ENCODE measurements at regions not wholly inside any gene's neighbourhood (a gene's known extent, or its start where the extent isn't known, plus 50 kb on each side); places are given as distances from the start of the nearest gene placed in this dataset.

DNA sequence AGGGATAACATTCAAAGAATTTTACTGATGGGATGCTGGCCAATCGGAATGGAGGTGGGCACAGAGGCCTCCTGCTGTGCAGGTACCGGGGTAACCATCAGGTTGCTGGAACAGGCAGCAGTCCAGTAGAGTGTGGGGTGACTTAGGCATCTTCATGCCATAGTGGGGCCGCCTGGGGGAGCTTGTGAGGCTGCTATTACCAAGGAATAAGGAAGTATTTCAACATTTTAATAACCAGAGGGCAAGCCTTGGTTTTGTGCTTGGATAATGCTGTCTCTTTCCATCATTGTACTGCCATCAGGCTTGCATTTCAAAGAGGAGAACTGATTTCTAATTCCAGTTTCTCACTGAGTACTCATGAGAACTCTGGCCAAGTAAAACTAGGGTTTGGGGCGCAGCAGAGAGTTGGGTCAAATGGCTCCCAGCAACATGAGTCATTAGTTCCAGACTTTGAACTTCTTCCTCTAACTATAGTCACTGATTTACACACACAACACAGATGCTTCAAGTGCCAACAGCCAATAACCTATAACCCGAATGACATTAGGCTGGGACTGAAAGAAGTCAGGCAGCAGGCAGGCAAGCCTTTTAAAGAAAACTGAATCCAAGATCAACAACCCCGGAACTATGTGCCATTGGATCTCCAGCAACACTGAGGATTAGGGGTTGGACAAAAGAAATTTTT is 56.1 kb upstream of the FHL2 start:
- DNase-seq (no peak), ATAC-seq (peak; percentile 63)
- Mint-ChIP-seq H3K9me3 (no peaks in the 10 kb centered on the region), H3K27me3 (peaks cover 5% of the 10 kb centered on the region), H3K4me3 (no peak overlapping the region), H3K27ac (no peak overlapping the region), H3K36me3 (ENCODE audit: low read depth) (no peaks in the 10 kb centered on the region), H3K4me1 (peaks cover 4% of the 10 kb centered on the region)

DNA sequence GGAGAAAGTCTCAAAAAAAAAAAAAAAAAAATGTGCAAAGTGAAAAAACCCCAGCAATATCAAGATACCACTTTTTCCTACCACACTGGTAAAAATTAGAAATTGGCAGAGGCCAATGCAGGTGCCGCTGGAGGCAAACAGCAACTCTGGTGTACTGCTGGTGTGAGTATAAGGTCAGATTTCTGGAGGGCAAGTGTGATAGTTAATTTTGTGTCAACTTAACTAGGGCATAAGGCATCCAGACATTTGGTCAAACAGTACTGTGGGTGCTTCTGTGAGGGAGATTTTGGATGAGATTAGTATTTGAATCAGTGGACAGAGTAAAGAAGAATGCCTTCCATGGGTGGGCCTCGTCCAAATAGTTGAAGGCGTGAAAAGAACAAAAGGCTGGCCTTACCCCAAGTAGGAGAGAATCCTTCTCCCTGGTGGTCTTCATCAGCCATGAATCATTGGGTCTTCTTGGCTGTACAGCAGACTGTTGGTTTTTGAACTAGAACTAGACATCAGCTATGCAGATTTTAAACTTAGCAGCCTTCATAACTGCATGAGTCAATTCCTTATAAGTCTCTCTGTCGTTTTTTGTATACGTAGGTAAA is 52.8 kb upstream of the FHL2 start:
- Mint-ChIP-seq H3K4me1 (peaks cover 4% of the 10 kb centered on the region), H3K36me3 (ENCODE audit: low read depth) (no peaks in the 10 kb centered on the region), H3K9me3 (no peaks in the 10 kb centered on the region), H3K27me3 (peaks cover 5% of the 10 kb centered on the region), H3K4me3 (no peak overlapping the region), H3K27ac (no peak overlapping the region)
- DNase-seq (no peak), ATAC-seq (no peak)

DNA sequence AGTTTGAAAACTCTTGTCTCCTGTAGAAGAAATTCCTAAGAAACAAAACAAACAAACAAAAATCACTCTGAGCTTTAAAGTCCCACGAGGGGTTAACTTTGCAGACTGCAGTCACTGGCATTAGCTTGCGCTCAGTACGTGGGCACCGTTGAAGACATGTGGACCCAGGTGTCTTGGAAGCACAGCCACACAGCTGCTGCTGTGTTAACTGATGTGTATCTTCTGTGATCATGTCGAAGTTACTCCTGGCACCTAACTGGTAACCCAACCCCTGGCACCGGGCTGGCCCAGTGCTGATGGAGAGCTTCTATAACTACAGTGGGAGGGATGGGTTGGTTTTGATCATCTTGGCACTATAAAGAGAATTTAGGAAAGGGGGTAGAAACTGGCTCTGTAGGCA is 51.6 kb upstream of the FHL2 start:
- DNase-seq, result no peak
- no peak overlapping the region for H3K4me3 Mint-ChIP-seq
- H3K27me3 Mint-ChIP-seq, result peaks cover 5% of the 10 kb centered on the region
- no peaks in the 10 kb centered on the region for H3K9me3 Mint-ChIP-seq
- no peak overlapping the region for H3K27ac Mint-ChIP-seq
- H3K4me1 Mint-ChIP-seq, result peaks cover 4% of the 10 kb centered on the region
- no peaks in the 10 kb centered on the region for H3K36me3 Mint-ChIP-seq (ENCODE audit: low read depth)
- no peak for ATAC-seq

DNA sequence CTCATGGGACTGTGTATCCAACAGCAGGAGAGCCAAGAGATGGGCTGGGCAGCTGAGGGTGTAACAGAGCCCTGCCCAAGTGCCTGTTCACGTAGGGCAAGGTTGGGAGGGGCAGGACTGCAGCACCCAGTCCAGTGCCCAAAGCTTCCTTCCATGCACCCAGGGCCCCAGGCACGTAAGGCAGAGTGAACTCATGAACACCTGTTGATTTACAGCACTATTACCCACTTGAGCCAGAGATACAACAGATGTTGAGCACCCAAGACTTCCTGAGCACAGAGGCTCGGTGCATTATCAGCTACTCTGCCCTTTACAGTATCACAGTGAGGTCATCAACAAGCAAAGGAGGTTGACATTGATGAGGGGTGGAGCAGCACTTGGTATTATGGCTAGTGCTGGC is 50.2 kb upstream of the FHL2 start:
- Mint-ChIP-seq H3K36me3 (ENCODE audit: low read depth) (no peaks in the 10 kb centered on the region), H3K4me1 (no peaks in the 10 kb centered on the region), H3K27ac (no peak overlapping the region), H3K27me3 (peaks cover 5% of the 10 kb centered on the region), H3K4me3 (no peak overlapping the region), H3K9me3 (no peaks in the 10 kb centered on the region)
- no peak for DNase-seq
- no peak for ATAC-seq
